ENCODE measurements at regions not wholly inside any gene's neighbourhood (a gene's known extent, or its start where the extent isn't known, plus 50 kb on each side); places are given as distances from the start of the nearest gene placed in this dataset.
A peak's percentile ranks its signal among the peaks of the same experiment; 100 is the strongest.

DNA sequence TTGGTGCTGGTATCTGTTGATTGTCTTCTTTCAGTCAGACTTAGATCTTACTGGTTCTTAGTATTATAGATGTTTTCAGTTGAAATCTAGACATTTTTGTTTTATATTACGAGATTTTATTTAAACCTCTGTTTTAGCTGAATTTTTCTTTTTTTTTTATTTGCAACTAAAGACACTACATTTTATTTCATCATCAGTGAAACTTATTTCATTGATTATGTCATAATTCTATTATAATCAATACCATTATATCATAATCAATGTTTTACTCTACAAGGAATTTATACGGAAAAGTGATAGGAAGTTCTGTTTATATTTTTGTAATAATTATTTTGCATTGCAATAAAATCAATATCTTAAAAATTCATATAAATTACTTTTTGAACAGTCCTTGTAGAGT, 477.4 kb upstream of the MDFIC2 start:
- no peak for DNase-seq

DNA sequence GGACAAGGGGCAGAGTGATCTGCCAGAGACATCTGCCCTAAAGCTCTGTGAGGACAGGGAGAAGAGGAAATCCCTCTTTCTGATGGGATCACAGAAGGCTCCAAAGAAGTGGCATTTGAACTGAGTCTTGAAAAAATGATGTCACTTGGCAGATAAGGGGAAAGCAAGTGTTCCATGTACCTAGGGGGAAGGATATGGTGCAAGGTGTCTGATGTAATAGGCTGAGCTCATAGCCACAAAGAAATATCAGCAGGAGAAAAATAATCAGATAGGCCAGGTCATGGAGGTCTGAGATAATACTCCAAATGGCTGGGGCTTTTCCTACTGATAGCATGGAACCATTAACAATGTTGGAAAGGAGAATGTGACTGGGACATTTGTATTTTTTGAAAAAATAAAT, 468.4 kb upstream of the MDFIC2 start:
- no peak for DNase-seq

DNA sequence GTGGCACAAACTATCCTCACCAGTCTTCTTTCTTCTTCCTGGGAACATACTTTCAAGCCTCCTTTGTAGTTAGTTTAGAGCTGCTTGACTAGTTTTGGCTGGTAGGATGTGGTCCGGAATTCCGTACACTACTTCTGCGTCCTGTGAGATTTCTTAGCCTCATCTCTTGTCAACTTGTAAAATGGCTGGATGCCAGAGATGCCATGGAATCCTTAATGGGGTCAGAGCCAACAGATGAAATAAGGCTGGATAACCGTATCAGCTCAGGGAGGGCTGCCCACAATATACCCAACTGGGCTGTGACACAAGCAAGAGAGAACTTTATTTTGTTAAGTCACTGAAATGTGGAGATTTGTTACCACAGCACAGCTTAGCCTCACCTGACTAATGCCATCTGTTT, 466.9 kb upstream of the MDFIC2 start:
- DNase-seq, result no peak

DNA sequence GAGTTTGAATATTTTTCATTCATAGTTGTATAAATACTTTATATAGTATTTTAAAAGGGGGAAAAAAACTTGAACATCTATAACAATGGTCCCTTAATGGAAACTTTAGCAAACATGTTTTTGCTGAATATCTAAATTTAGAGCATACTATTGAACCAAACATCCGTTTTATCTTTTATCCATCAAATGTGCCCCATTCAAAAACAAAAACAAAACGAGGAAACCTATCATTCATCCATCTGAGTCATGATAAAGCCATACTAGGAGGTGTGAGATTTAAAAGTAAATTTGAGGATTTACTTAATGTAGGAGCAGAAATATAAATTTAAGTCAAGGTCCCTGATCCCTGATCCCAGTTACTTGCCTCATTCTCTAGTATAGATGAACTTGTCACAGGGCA, 463.6 kb upstream of the MDFIC2 start:
- no peak for DNase-seq

DNA sequence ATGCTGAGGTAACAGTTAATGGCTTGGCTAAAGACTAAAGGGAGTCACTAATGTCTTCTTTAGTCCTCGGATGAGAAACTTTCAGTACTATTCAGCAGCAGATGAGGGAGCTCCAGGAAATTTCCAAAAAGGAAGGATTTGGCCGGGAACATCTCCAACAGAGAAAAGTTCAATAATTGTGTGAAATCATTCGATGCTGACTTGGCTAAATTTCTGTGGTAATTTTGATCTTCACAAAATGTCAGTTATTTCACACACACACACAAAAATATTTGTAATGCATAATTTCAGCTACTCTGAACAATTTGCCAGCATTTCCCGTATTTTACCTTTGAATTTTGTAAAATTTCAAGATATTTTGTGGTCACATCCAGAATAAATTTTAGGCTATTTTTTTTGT, 462.8 kb upstream of the MDFIC2 start:
- no peak for DNase-seq

DNA sequence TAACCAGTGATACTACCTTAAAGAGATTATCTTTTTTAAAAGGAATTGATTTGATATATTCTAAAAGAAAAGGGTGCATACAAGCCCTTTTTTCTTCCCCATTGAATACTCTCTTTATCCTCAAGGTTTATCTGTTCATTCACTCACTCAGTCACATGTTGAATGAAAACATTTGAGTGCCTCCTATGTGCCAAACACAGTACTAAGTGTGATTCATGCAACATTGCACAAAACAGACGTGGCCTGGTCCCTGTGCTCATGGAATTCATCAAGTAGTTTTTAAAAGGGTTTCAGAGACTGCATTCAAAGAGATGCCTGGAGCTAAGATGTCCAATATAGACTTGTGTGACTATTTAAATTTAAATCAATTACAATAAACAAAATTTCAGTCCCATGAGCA, 462.2 kb upstream of the MDFIC2 start:
- no peak for DNase-seq

DNA sequence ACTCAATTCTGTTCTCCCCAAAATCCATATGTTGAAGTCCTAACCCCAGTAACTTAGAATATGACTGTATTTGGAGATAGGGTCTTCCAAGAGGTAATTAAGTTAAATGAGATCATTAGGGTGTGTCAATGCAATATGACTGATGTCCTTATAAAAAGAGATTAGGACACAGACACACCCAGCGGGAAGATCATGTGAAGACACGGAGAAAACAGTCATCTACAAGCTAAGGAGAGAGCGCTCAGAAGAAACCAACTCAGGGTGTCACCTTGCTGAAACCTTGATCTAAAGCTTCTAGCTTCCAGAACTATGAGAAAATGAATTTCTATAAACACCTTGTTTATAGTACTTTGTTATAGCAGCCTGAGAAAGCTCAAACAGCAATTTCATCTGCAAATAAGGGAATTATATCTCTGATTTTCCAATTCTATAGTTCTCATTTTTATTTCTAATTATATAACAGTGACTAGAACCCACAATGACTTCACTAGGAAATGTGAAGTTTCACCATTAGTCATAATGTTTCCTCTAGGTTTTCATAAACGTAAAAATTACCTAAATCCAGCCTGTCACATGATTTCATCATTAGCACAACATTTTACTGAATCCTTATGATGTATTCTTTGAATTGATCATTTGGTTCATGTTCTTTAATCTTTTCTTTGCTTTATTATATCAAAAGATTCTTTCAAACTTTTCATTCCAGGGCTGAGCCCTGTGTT, 459.1 kb upstream of the MDFIC2 start:
- no peak for DNase-seq

DNA sequence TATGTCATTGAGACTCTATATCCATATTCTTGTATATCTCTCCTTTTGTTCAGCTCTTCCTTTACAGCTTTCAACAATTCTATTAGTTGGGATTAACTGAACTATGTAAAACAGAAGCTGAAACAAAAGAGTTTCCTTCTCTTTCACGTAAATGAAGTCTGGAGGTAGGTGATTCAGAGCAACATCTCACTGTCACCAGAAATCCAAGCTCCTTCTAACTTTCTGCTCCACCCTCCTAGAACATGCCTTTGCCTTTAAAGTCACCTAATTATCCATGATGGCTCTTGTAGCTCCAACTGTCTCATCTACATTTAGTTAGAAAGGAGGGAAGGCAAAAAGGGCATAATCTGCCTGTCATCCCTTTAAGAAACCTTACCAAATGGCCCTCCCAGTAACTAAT, 458.2 kb upstream of the MDFIC2 start:
- DNase-seq, result no peak

DNA sequence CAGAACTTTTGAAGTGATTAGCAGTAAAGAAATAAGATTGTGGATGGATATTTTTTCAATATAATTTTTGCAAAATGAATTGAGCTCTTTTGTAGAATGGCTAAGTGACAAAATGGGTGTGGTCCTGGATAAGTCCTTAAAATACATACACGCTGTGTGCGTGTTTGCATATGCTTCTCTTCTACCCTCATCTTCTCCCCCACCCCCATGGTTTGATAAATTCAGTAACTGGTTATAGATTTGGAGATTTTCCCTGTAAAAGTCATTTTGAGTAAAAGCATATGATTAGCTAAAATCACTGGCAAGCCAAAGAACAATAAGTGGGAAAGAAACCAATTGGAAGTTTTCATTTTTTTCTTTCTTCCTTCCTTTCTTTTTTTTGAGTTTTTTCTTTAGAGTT, 453.9 kb upstream of the MDFIC2 start:
- no peak for DNase-seq

DNA sequence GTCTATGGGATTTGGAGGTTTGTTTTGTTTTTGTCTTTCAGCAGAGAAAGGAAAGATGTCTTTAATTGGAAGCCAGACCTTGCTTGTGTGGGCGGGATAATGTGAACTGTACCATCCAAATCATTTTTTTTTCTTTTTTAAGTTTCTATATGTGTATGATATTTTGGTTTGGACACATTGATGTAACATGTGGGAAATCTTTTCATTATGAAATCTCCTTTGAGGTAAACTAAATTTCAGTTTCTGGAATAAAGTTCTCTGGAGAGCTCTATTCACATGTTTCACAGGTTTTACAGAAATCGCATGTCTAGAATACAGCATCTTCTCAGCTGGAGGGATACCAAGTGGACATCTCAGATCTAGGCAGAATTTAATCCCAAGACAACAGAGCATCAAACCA, 451.5 kb upstream of the MDFIC2 start:
- DNase-seq, result no peak

DNA sequence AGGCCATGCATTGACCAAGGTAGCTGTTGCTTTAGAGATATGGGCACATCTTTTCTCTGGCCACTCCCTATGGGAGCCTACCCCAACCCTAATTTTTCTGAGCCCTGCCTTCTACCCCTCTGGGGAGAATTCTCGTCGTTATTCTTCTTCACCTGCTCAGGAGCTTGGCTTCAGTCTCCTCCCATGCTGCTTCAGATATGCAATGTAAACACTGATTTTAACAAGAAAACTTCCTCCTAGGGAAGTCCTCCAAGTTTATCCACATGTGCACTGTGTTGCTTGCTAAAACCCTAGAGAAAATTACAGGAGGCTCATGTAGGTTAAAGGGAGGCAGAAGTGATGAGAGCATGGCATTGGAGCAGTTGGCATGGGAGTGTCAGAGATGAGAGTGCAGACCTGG, 445.2 kb upstream of the MDFIC2 start:
- no peak for DNase-seq

DNA sequence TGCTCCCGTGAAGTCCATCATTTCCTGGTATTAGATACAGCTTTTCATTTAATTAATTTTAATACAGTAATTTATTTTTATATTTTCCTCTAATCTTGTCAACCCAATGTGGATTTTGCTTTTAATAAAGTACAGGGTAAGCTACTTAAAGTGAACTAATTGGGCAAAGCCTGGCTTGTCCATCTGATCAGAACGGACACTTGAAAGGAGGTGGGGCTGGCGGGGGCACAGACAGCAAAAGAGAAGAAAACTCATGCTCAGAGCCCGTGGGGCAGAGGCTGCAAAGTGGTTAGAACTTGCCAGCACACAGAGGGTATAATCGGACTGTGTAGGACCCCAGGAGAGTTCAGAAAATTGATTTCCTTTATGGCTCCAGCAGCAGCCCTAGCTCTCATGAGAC, 443.1 kb upstream of the MDFIC2 start:
- DNase-seq, result no peak

DNA sequence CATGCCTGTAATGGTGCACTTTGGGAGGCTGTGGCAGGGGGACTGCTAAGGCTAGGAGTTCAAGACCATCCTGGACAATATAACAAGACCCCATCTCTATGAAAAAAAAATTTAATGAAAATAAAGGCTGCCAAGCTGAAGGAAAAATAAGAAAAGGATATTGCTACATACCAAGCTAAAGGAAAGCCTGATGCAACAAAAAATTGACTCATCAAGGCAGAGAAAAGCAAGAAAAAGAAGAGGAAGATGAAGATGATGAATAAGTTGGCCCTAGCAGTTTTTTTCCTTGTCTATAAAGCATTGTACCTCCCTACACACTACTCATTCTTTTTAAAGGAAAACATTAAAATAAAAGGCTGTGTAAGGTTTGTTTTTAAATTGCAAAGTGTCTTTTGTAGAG, 441.9 kb upstream of the MDFIC2 start:
- DNase-seq, result no peak

DNA sequence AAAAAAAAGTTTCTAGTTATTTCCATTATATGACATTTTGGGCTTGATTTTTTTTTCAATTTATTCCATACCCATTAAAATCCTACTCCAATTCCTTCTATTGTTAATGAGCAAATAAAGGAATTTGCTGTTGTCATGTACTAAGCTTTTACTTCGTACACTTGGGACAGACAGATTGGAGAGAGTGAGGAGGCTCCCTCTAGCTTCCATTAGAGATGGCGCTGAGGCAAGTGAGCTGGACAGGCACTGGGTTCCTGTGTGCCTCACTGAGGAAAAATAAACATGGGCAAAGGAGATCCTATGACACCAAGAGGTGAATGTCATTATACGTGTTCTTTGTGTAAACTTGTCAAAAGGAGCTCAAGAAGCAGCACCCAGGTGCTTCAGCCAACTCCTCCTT, 441.1 kb upstream of the MDFIC2 start:
- no peak for DNase-seq

DNA sequence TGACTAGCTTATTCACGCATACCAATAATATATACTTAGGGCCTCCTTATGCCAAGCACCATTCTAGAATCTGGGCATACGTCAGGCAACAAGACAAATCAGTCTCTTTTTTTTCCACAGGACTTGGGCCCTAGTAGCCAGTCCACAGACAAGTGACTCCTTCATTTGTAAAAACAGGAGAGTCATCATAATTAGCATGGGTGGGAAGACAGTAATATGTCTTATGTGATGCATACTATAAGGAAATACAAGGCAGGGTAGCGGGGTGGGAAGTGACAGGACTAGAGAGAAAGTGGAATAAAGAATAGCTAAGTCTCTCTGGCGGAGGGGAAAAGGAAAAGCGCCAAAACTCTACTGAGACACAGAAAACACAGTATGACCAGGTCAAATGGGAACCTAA, 439.6 kb upstream of the MDFIC2 start:
- no peak for DNase-seq

DNA sequence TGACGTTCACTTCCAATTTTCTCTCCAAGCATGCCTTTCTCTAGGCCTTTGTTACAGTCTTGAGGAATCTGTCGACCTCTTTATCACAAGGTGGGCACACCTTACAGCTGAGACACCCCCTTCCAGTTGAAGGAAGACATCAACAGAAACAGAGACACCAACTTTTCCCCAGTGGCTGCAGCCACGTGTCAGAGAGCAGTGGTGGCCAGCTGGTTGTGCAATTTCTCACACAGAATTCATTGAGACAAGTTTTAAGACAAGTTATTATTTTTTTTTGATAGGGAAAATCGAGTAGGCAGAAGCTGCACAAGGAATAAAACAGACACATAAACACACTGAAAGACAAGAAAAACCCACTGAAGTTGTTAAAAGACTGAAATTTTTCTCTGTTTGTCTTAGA, 436.7 kb upstream of the MDFIC2 start:
- DNase-seq, result no peak

DNA sequence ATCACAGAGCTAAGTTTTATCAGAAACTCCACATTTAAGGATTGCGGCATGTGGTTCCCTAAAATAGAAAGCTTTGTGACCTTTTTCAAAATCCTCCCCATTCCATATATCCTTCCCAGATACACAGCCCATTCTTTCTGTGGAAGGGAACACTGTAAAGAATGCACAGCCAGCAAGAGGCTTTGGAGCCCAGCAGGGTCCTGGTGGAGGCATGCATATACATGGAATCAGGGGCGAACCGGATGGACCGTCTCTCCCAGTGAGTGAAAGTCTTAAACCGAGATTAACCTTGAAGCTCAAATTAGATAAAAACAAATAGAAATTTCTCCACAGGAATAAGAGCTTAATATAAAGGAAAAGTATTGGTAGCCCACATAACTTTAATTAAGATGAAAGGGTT, 436.2 kb upstream of the MDFIC2 start:
- no peak for DNase-seq

DNA sequence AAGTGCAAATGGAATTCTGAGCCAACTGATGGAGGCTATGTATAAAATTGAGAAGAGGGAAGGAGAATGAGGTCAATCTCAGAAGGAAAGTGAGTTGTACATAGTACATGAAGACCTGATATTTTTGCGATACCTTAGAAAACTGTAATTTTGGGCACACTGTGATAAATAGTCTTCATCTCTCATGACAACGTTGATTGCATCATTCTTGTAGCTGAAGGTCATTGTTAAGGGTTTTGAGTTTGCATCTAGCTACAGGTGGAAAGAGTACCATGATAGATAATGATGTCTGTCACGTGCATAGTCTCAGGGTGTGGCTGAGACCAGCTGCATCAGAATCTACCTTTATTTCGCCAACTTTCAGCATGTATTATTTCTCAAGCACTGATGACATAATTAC, 435.4 kb upstream of the MDFIC2 start:
- DNase-seq, result no peak

DNA sequence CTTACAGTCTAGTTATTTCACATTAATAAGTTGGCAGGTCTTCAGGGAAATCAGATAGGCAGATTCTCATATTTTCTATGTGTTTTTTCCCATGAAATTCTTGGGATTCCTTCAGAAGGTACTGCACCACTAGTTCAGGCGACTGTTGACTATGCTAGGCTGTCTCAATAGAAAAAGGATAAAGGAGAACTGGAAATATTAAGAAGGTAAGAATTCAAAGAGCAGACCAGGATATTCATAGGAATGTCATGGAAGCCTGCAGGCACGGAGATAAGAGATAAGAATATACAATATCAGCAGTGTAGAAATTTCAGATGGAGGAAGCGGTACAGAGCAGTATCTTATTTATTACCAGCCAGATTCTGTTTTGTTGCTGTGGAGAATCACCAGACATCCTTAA, 432.1 kb upstream of the MDFIC2 start:
- no peak for DNase-seq

DNA sequence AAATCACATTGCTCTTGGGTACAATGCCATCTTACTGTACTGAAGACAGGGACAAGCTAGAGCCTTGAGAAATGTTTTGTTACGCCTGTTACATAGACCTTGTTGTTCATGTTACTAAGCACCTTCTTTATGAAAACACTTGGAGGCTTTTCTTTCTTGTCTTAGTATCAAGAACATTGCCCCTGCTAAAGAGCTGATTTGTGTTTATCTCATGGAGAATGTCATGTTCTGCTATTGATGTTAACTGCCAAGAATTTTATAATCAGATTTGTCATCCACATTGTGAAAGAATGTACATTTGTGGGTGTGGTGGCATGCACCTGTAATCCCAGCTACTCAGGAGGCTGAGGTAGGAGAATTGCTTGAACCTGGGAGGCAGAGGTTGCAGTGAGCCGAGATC, 431.3 kb upstream of the MDFIC2 start:
- no peak for DNase-seq

DNA sequence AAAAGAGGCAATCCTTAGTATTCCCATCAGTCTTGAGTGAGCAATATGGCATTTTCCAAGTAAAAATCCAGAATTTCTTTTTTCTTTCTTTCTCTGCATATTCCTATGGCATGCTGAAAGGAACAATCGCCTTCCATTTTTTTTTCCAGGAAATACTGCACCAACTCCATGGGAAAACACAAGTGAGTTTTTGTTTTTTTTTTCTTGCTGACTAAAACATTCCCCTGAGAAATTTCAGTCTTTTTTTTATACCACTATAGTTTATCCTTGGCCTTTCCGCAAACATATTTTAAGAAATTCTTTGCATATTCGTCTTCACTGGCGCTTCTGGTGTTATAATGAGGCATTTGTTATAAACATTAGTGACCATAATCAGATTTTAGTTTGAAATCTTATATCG, 429.6 kb upstream of the MDFIC2 start:
- no peak for DNase-seq

DNA sequence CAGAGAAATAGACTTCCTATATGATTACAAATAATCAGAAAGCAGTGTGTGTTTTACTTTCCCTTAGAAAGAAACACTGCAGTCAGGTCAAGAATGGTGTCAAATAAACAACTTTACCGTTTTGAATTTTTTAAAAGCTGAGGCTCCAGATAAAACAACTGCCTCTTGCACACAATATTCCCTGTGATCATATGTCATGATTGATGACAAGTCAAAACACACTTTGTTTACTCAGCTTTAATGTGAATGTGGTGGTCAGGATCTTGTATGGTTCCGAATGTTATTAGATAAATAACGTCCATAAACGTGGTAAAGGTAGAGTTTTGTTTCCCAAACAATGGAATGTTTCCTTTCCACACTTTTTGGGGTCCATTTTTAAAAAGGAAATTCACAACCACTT, 428.4 kb upstream of the MDFIC2 start:
- DNase-seq, result no peak

DNA sequence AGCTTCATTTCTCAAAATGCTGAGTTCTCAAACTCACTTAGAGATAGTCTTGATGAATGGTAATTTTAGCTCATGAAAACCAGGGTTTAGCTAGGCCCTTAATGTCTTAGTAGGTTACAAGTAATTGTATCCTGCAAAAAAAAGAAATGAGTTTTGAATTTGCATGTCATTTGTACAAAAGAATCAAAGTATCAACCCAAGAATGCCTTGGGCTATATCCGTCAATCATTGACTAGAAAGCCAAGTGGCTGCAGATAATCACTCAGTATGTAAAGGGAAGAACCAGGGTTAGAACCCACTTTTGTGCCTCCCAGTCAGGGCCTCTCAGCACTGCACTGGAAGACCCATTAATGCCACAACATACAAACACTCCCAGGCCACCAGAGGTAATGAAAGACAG, 427.6 kb upstream of the MDFIC2 start:
- DNase-seq, result no peak

DNA sequence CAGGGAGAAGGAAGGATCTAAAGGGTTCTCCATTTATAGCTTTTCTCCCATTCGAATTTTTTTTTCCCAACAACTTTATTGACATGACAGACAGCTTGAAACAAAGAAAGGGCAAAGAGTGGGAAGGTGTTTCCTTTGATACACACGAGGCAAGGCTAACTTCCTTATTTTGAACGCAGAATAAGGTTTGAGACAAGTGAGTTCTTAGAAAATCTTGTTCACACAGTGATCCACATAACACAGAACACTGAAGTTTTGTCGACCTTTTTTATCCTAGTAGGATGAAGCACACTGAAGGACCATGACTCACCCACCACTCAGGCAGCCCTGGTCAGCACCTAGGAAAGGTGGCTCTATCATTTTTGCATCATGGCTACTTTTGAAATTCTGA, 425.8 kb upstream of the MDFIC2 start:
- DNase-seq, result no peak

DNA sequence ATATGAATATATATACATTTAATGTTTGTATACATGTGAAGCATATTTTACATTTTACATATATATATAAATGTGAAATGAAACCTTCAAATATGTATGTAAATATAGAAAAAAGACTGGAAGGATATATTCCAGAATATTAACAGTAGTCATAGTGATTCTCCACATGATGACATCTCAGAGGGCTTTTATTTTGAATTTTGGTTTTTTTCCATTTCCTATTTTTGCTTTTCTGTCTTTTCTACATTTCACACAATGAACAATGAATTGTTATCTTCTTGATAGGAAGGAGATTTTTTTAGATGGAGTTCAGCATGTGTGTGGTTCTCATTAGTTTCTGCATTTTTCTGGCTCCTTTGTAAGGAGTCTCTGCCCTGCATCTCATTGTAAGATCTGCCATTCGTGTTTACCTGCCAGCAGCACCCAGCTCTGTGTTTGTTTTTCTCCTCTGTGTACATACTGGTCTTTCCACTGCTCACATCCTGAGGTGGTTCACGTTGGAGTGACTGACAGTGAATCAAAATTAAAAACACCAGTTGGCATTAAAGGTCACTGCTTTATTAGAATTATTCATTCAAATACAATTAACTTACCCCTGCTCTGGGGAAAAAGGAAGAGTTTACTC, 425.3 kb upstream of the MDFIC2 start:
- DNase-seq, result peak; percentile 79
